ENCODE measurements at regions not wholly inside any gene's neighbourhood (a gene's known extent, or its start where the extent isn't known, plus 50 kb on each side); places are given as distances from the start of the nearest gene placed in this dataset.
"Not testable (repeated sequence)": the region's sequence is repeated elsewhere in the genome, so short reads cannot be mapped to it uniquely, and the experiment has no call there.

DNA sequence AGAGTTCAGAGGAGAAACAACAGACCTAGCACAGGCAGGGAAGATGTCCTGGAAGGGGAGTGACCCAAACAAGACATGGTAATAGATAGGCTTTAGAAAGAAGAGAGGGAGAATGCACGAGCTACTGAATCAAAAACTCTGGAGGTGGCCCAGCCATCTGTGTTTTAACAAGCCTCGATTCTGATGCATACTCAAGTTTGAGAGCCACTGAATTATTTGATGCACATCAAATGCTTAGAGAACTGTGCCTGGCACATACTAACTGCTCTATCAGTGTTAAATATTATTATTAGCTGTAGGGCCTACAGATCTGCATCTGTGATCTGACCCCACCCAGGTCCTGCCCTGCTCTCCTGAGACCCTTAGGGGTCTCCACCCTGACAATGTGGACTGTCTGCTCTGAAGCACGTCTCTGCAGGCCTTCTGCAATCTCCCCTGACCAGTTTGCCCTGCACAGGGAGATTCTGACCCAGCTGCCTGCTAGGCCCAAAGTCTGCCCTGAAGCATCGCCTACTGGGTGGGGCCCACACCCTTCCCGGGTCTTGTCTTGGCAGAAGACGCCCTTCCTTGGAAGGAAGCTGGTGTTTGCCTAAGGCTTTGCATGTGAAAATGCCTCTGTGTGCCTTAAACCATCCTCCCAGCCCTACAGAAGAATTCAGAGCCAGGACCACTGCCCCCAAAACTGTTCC is 201.5 kb upstream of the KLF3 start:
- H3K36me3 Mint-ChIP-seq: peaks cover 0 to 13% of the 10 kb centered on the region in 2 donors
- DNase-seq (ENCODE audit: low spot score in 2 of 2): no peak
- peaks cover 5 to 6% of the 10 kb centered on the region in 2 donors for H3K9me3 Mint-ChIP-seq
- H3K27ac Mint-ChIP-seq: no peak overlapping the region
- ATAC-seq: no peak

DNA sequence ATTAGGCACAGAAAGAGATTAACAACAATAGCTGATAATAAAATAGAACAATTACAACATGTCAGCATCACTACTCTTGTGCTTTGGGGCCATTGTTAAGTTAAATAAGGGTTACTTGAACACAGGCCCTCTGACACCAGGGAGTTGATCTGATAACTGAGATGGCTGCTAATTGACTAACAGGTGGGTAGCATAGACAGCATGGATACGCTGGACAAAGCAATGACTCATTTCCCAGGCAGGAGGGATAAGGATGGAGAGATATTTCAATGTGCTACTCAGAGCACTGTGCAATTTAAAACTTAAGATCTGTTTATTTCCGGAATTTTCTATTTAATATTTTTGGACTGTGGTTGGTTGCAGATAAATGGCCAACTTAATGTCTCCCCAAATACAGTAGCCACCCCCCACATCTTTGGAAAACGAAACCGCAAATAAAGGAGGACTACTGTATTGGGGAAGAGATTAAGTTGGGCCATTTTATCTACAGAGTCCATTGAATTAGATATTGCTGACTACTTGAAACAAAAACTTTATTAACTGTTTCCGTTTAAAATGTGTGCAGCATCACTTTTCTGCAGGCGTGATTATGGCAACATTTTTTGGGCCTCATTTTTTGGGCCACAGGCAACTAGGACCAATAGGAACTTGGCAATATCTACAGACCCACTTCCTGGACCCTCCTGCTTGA is 200.6 kb upstream of the KLF3 start:
- DNase-seq (ENCODE audit: low spot score in 2 of 2) (no peak), ATAC-seq (no peak)
- peaks cover 5 to 6% of the 10 kb centered on the region in 2 donors for H3K9me3 Mint-ChIP-seq
- H3K36me3 Mint-ChIP-seq: peaks cover 0 to 17% of the 10 kb centered on the region in 2 donors
- no peak overlapping the region for H3K27ac Mint-ChIP-seq

GRCh38 chr4:38464328-38464727 is 199.7 kb upstream of the KLF3 start:
- Mint-ChIP-seq H3K36me3 (peaks cover 0 to 19% of the 10 kb centered on the region in 2 donors), H3K27ac (no peak overlapping the region), H3K9me3 (peaks cover 5 to 6% of the 10 kb centered on the region in 2 donors)
- no peak for ATAC-seq
- no peak for DNase-seq (ENCODE audit: low spot score in 2 of 2)

- Mint-ChIP-seq H3K36me3 (peaks cover 0 to 19% of the 10 kb centered on the region in 2 donors), H3K9me3 (peaks cover 5 to 6% of the 10 kb centered on the region in 2 donors), H3K27ac (no peak overlapping the region)
- DNase-seq (ENCODE audit: low spot score in 2 of 2): no peak
- no peak for ATAC-seq
Observed at GRCh38 chr4:38466401-38466800, 197.6 kb upstream of the KLF3 start.

DNA sequence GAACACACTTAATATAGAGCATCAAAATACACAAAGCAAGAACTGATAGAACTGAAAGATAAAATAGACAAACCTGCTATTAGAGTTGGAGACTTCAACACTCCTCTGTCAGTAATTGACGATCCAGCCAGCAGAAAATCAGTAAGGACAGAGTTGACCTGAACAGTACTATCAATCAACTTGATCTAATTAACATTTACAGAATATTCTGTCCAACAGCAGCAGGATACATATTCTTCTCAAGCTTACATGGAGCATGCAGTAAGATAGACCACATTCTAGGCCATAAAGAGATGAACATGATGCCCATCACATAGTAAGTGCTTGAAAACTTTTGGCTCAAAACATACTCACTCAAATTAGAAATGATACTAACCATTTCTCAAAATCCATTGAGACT is 196.7 kb upstream of the KLF3 start:
- ATAC-seq: no peak
- Mint-ChIP-seq H3K9me3 (peaks cover 5 to 6% of the 10 kb centered on the region in 2 donors), H3K27ac (no peak overlapping the region), H3K36me3 (peaks cover 0 to 19% of the 10 kb centered on the region in 2 donors)
- no peak for DNase-seq (ENCODE audit: low spot score in 2 of 2)

DNA sequence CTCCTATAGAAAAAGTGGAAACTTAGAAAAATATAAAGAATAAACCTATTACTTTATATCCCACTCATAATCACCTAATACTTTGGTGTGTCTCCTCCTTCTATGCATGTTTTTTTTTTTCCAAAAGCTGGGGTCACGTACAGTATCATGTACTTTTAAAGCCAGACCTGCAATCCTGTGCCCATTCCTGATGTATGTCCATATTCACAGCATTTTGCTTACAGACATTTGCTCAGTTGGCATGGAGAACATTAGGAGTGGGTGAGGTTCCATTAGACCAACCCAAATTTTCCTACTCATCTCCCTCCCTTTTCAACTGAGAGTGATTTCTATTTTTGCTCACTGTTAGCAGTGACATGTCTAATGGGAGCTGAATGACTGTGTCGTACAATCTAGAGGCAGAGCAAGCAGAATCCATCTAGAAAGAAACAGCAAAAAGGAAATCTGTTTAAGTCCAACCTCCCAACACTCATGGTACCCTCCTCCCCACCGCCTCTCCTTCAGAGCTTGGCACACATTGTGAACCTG is 195.6 kb upstream of the KLF3 start:
- Mint-ChIP-seq H3K36me3 (peaks cover 0 to 19% of the 10 kb centered on the region in 2 donors), H3K9me3 (peaks cover 5 to 6% of the 10 kb centered on the region in 2 donors)

DNA sequence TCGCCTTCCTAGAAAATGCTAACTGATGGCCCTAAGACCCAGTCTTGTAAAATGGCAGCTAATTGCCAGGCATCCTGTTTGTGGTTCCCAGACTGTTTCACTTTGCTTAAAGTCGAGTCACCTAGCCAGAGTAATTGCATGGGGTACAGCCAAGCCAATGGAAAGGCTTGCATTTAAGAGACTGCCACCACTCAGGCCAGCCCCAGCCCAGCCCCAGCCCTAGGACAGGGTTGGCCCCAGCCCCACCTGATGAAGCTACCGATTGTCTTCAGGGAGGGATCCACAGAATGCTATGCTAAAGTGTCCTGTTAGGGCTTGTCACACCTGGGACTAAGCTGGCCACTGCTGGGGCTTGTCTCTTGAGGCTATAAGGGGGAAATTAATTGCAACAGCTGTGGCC is 194.6 kb upstream of the KLF3 start:
- H3K36me3 Mint-ChIP-seq: peaks cover 0 to 19% of the 10 kb centered on the region in 2 donors
- peaks cover 5 to 6% of the 10 kb centered on the region in 2 donors for H3K9me3 Mint-ChIP-seq
- DNase-seq (ENCODE audit: low spot score in 2 of 2) (no peak), ATAC-seq (no peak)
- H3K27ac Mint-ChIP-seq: no peak overlapping the region

More for the DNA sequence above, 195.6 kb upstream of the KLF3 start:
- DNase-seq (ENCODE audit: low spot score in 2 of 2) (no peak), ATAC-seq (no peak)
- no peak overlapping the region for H3K27ac Mint-ChIP-seq

DNA sequence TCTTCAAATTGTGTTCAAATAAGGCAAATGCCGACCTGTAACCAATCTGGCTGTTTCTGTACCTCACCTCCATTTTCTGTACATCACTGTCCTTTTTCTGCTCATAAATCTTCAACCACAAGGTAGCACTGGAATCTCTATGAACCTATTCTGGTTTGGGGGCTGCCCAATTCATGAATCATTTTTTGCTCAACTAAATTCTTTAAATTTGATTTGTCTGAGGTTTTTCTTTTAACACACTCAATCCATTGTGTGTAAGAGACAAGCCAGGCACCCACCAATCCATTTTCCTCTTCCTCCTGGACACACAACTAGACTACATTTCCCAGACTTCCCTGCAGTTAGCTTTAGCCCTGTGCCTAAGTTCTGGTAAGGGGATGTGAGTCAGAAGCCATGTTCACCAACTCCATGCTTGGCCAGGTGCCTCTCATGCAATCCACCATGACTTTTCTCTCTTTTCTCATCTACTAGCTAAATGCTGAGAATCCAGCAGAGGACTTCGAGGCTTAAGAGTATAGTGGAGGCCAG is 193.2 kb upstream of the KLF3 start:
- DNase-seq (ENCODE audit: low spot score in 2 of 2): no peak
- peaks cover 5 to 6% of the 10 kb centered on the region in 2 donors for H3K9me3 Mint-ChIP-seq
- no peak for ATAC-seq
- H3K36me3 Mint-ChIP-seq: peaks cover 6 to 19% of the 10 kb centered on the region in 2 donors
- H3K27ac Mint-ChIP-seq: no peak overlapping the region

DNA sequence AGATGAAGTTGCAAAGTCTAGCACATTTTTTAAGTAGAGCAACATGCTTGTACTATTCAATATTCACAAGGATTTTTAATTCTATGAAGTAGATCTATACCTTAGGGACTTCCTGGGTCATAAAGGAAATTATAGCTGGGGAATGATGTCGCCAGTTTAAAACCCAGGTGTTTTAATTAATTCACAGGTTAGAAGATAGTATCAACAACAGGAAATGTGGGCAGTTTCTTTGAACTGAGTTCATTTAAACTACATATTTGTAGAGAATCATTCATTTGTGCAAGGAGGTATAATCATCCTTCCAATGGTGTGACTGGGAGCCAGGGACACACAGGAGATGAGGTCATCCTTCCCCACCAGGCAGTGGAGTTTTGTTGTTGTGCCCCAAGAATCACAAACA is 181.3 kb upstream of the KLF3 start:
- H3K9me3 Mint-ChIP-seq: peaks cover 4% of the 10 kb centered on the region in 2 donors
- no peak overlapping the region for H3K27ac Mint-ChIP-seq
- peaks cover 4 to 12% of the 10 kb centered on the region in 2 donors for H3K36me3 Mint-ChIP-seq
- ATAC-seq (no peak), DNase-seq (ENCODE audit: low spot score in 2 of 2) (no peak)

DNA sequence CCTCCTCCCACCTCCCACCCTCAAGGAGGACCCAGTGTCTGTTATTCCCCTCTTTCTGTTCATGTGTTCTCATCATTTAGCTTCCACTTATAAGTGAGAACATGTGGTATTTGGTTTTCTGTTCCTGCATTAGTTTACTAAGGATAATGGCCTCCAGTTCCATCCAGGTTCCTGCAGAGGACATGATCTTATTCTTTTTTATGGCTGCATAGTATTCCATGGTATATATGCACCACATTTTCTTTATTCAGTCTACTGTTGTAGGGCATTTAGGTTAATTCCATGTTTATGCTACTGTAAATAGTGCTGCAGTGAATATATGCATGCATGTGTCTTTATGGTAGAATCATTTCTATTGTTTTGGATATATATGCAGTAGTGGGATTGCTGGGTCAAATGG is 180.4 kb upstream of the KLF3 start:
- DNase-seq (ENCODE audit: low spot score in 2 of 2); ATAC-seq; H3K36me3 Mint-ChIP-seq; H3K9me3 Mint-ChIP-seq; H3K27ac Mint-ChIP-seq: not testable (repeated sequence)

GRCh38 chr4:38489011-38489861 is 174.8 kb upstream of the KLF3 start:
- Mint-ChIP-seq H3K9me3 (no peaks in the 10 kb centered on the region), H3K27ac (peak overlapping the region; percentile 64 to 72), H3K36me3 (peaks cover 0 to 3% of the 10 kb centered on the region in 2 donors)
- ATAC-seq: no peak
- no peak for DNase-seq (ENCODE audit: low spot score in 2 of 2)

- DNase-seq (ENCODE audit: low spot score in 2 of 2) (no peak), ATAC-seq (peak; percentile 80)
- Mint-ChIP-seq H3K36me3 (no peaks in the 10 kb centered on the region), H3K9me3 (no peaks in the 10 kb centered on the region), H3K27ac (peak overlapping the region; percentile 64 to 87)
Observed at GRCh38 chr4:38489924-38490639, 173.9 kb upstream of the KLF3 start.

DNA sequence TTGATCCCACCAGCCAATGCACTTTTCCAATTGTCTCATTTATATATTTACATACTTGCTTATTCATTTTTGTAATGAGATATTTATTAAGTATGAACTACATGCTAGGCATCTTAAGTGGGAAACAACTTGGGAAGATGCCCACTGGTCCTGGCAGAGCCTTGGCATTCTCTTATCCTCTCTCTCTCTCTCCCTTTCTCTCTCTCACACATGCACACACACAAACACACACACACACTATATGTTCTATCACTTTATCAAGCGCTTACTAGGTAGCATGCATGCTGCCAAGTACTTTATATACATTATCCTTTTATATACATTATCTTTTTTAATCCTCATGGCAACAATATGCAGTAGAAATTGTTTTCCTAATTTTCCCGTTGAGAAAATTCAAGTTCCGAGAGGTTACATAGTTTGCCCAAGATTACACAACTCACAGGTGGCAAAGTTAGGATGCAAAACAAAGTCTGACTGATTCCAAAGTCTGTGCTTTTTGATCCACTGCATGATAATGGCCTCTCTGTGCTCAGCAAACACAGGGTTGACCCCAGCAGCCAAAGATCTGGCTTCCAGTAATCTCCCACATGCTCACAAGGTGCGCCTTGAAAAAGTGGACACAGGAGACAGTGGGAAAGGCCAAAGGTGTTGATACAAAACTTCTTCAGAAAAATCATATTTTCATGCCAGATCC is 173.1 kb upstream of the KLF3 start:
- DNase-seq (ENCODE audit: low spot score in 2 of 2) (no peak), ATAC-seq (no peak)
- H3K36me3 Mint-ChIP-seq: no peaks in the 10 kb centered on the region
- no peaks in the 10 kb centered on the region for H3K9me3 Mint-ChIP-seq
- H3K27ac Mint-ChIP-seq: peak overlapping the region in 1 of 2 donors; percentile 64

- DNase-seq (ENCODE audit: low spot score in 2 of 2) (no peak), ATAC-seq (peak in 1 of 2 donors; percentile 37)
- Mint-ChIP-seq H3K9me3 (no peaks in the 10 kb centered on the region), H3K36me3 (no peaks in the 10 kb centered on the region), H3K27ac (no peak overlapping the region)
Observed at GRCh38 chr4:38491854-38492478, 172.0 kb upstream of the KLF3 start.

DNA sequence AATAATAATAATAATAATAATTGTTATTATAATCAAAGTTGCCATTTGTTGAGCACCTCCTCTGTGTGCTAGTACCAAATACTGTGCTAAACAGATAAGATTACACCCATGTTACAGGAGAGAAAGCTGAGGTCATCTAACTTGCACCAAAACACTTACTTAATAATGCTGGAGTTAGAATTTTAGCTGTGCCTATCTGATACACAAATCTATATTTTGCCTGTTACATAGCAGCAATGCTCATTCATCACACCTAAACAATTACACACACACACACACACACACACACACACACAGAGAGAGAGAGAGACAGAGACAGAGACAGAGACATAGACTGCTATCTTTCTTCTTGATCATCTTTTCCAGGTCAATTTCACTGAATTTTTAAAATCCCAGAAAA is 170.9 kb upstream of the KLF3 start:
- DNase-seq (ENCODE audit: low spot score in 2 of 2): no peak
- H3K36me3 Mint-ChIP-seq: no peaks in the 10 kb centered on the region
- H3K9me3 Mint-ChIP-seq: no peaks in the 10 kb centered on the region
- H3K27ac Mint-ChIP-seq: no peak overlapping the region
- no peak for ATAC-seq
